H1 (cell line): ENCODE measurements at regions not wholly inside any gene's neighbourhood (a gene's known extent, or its start where the extent isn't known, plus 50 kb on each side); places are given as distances from the start of the nearest gene placed in this dataset.

Source experiments
- CTCF ChIA-PET: fragments of 300-600 bp; sonication (Branson Sonifier 250); formaldehyde crosslinking; loops from one replicate; lab custom pipeline; 2021; ENCODE audit not compliant: partially characterized antibody; lab: Charles Lee
- POLR2A ChIA-PET: fragments of 300-600 bp; sonication (Branson Sonifier 250); formaldehyde crosslinking; loops from one replicate; lab custom pipeline; 2021; ENCODE audit warnings: inconsistent platforms; ENCODE audit not compliant: partially characterized antibody; lab: Charles Lee
- DNase-seq, 2 experiments: peaks; one replicate each; pipeline versions ENCODE4 v3.0.0 to v3.0.0-alpha.2; 2010 to 2022; ENCODE audit warnings: low spot score in 2 of 2, low read depth in 1 of 2, mixed read lengths in 1 of 2
- FAIRE-seq: peaks from 2 replicates; lab custom pipeline; 2011; peaks lifted over from hg19 to GRCh38; lab: Jason Lieb, UNC
- H2AFZ ChIP-seq: 2 replicates; pipeline ENCODE4 v1.8.1; 2012; ENCODE audit warnings: low read length, inconsistent platforms
- H2AK5ac ChIP-seq: 2 replicates; pipeline ENCODE4 v1.6.1; 2013; ENCODE audit warnings: low read depth, low read length
- H2BK120ac ChIP-seq: replicated peaks from 2 replicates; pipeline ENCODE3; 2013; ENCODE audit warnings: low read depth, low read length, inconsistent platforms
- H2BK12ac ChIP-seq: 2 replicates; pipeline ENCODE4 v1.6.1; 2013; ENCODE audit warnings: low read depth, low read length
- H2BK15ac ChIP-seq: 2 replicates; pipeline ENCODE4 v1.6.1; 2013; ENCODE audit warnings: low read length
- H2BK20ac ChIP-seq: 2 replicates; pipeline ENCODE4 v1.6.1; 2013; ENCODE audit warnings: low read length
- H2BK5ac ChIP-seq: 2 replicates; pipeline ENCODE4 v1.6.1; 2013; ENCODE audit warnings: low read depth, low read length
- H3K14ac ChIP-seq: 2 replicates; pipeline ENCODE4 v1.6.1; 2013; ENCODE audit warnings: inconsistent platforms; ENCODE audit not compliant: insufficient read length
- H3K18ac ChIP-seq: 2 replicates; pipeline ENCODE4 v1.6.1; 2013; ENCODE audit warnings: low read length; ENCODE audit errors: extremely low read depth
- H3K23ac ChIP-seq: 2 replicates; pipeline ENCODE4 v1.6.1; 2013; ENCODE audit warnings: inconsistent platforms; ENCODE audit not compliant: insufficient read length
- H3K23me2 ChIP-seq: 2 replicates; pipeline ENCODE4 v1.6.1; 2013; ENCODE audit warnings: low read depth, low read length
- H3K27ac ChIP-seq: 2 replicates; pipeline ENCODE4 v1.6.1; 2011; ENCODE audit warnings: low read depth, low read length, inconsistent platforms
- H3K27me3 ChIP-seq, 4 experiments: replicated peaks in 1 of 4; 1 replicate in 1 of 4; 2 replicates in 3 of 4; pipeline versions ENCODE4 v1.6.1 to v1.8.1; 2011 to 2013; ENCODE audit warnings: low read length in 3 of 4, mild to moderate bottlenecking in 3 of 4, inconsistent platforms in 2 of 4, mixed read lengths in 2 of 4, moderate library complexity in 1 of 4; ENCODE audit not compliant: control insufficient read depth in 3 of 4, insufficient read depth in 3 of 4; ENCODE audit errors: extremely low read depth in 1 of 4
- H3K36me3 ChIP-seq, 4 experiments: 2 replicates each; pipeline versions ENCODE4 v1.6.1 to v1.8.1; 2011 to 2013; ENCODE audit warnings: mild to moderate bottlenecking in 4 of 4, low read length in 3 of 4, moderate library complexity in 2 of 4, control low read depth in 1 of 4, inconsistent platforms in 1 of 4; ENCODE audit not compliant: insufficient read depth in 4 of 4, control insufficient read depth in 2 of 4
- H3K4ac ChIP-seq: replicated peaks from 2 replicates; pipeline ENCODE3; 2013; ENCODE audit warnings: low read length, low read depth, mixed read lengths, inconsistent platforms; ENCODE audit not compliant: insufficient read length
- H3K4me1 ChIP-seq, 4 experiments: replicated peaks in 1 of 4; 1 replicate in 1 of 4; 2 replicates in 3 of 4; pipeline versions ENCODE4 v1.6.1 to v1.8.1; 2011 to 2013; ENCODE audit warnings: low read length in 3 of 4, inconsistent platforms in 2 of 4, mixed read lengths in 1 of 4; ENCODE audit not compliant: insufficient read depth in 4 of 4, control insufficient read depth in 3 of 4
- H3K4me2 ChIP-seq, 2 experiments: 2 replicates each; pipeline versions ENCODE4 v1.6.1 to v1.8.1; 2011 to 2013; ENCODE audit warnings: low read depth in 2 of 2, low read length in 2 of 2, control low read depth in 1 of 2, inconsistent platforms in 1 of 2, mild to moderate bottlenecking in 1 of 2; ENCODE audit not compliant: insufficient read depth in 1 of 2
- H3K4me3 ChIP-seq, 4 experiments: fragments of 200-600, 300-600 bp in 1 of 4; sonication (generic), shearing (Covaris generic), sonication (Bioruptor Twin) in 1 of 4; 2 replicates each; pipeline versions ENCODE4 v1.5.1 to v1.8.1; 2011 to 2016; ENCODE audit warnings: low read length in 4 of 4, low read depth in 3 of 4, control low read depth in 2 of 4, inconsistent platforms in 2 of 4, mild to moderate bottlenecking in 2 of 4, mixed read lengths in 1 of 4, moderate library complexity in 1 of 4; ENCODE audit not compliant: insufficient read depth in 2 of 4; ENCODE audit errors: extremely low read depth in 1 of 4
- H3K56ac ChIP-seq: replicated peaks from 2 replicates; pipeline ENCODE3; 2013; ENCODE audit warnings: low read depth, mild to moderate bottlenecking, mixed read lengths, low read length, inconsistent platforms; ENCODE audit not compliant: insufficient read length
- H3K79me1 ChIP-seq: 2 replicates; pipeline ENCODE4 v1.6.1; 2013; ENCODE audit warnings: low read depth, low read length, control low read depth
- H3K79me2 ChIP-seq, 2 experiments: 2 replicates each; pipeline versions ENCODE4 v1.6.1 to v1.8.1; 2012 to 2013; ENCODE audit warnings: low read length in 2 of 2, mild to moderate bottlenecking in 2 of 2, inconsistent platforms in 1 of 2; ENCODE audit not compliant: insufficient read depth in 2 of 2, control insufficient read depth in 1 of 2
- H3K9ac ChIP-seq, 4 experiments: replicated peaks in 1 of 4; 1 replicate in 1 of 4; 2 replicates in 3 of 4; pipeline versions ENCODE4 v1.6.1 to v1.8.1; 2011 to 2013; ENCODE audit warnings: low read depth in 3 of 4, low read length in 3 of 4, control low read depth in 2 of 4, mild to moderate bottlenecking in 2 of 4, moderate library complexity in 2 of 4, inconsistent platforms in 1 of 4; ENCODE audit errors: extremely low read depth in 1 of 4
- H3K9me3 ChIP-seq, 2 experiments: 2 replicates each; pipeline versions ENCODE4 v1.6.1 to v1.8.1; 2012 to 2013; ENCODE audit warnings: mild to moderate bottlenecking in 2 of 2, moderate library complexity in 2 of 2, control low read depth in 1 of 2, inconsistent platforms in 1 of 2, low read depth in 1 of 2, low read length in 1 of 2, mixed read lengths in 1 of 2; ENCODE audit not compliant: insufficient read depth in 2 of 2
- H4K20me1 ChIP-seq, 2 experiments: replicated peaks in 1 of 2; 2 replicates each; pipeline versions ENCODE3 to v1.8.1; 2011 to 2013; ENCODE audit warnings: inconsistent platforms in 2 of 2, low read length in 2 of 2, mild to moderate bottlenecking in 1 of 2; ENCODE audit not compliant: insufficient read depth in 2 of 2, control insufficient read depth in 1 of 2
- H4K5ac ChIP-seq: 2 replicates; pipeline ENCODE4 v1.6.1; 2013; ENCODE audit warnings: low read length, low read depth, mixed read lengths, inconsistent platforms; ENCODE audit not compliant: insufficient read length
- H4K8ac ChIP-seq: 2 replicates; pipeline ENCODE4 v1.8.0; 2013; ENCODE audit warnings: mild to moderate bottlenecking, moderate library complexity, low read length, inconsistent platforms; ENCODE audit not compliant: insufficient read depth; ENCODE audit errors: extremely low read depth
- H4K91ac ChIP-seq: replicated peaks from 2 replicates; pipeline ENCODE3; 2013; ENCODE audit warnings: low read length, mixed read lengths, inconsistent platforms; ENCODE audit not compliant: insufficient read length
- BRCA1 ChIP-seq: IDR thresholded peaks from 2 replicates; pipeline ENCODE4 v1.6.1; 2012; ENCODE audit warnings: low read depth, low read length, improper control_type of control experiment
- GABPA ChIP-seq: IDR thresholded peaks from 2 replicates; pipeline ENCODE4 v1.6.1; 2011; ENCODE audit warnings: mild to moderate bottlenecking, low read length, moderate library complexity, borderline replicate concordance; ENCODE audit not compliant: insufficient read depth
- TAF7 ChIP-seq: optimal IDR thresholded peaks from 2 replicates; pipeline ENCODE3; 2011; ENCODE audit warnings: low read depth, mild to moderate bottlenecking, inconsistent platforms, low read length, moderate library complexity, borderline replicate concordance
- WGBS, 2 experiments: shearing (Covaris generic) in 1 of 2; methylation state at CpG; one replicate each; pipeline versions ENCODE4 v1.1.6 to v1.1.7; 2013 to 2015; ENCODE audit warnings: low lambda C conversion rate in 2 of 2, mixed read lengths in 2 of 2, inconsistent platforms in 1 of 2, low coverage in 1 of 2, missing lambda C conversion rate in 1 of 2; ENCODE audit not compliant: insufficient replicate concordance in 2 of 2, insufficient coverage in 1 of 2, insufficient read length in 1 of 2; ENCODE audit errors: extremely low coverage in 1 of 2, missing lambda C conversion rate in 1 of 2; 5-methylcytosine and 5-hydroxymethylcytosine counted together
- TF ChIP-seq, protein P1 (sequence below): IDR thresholded peaks from 2 replicates; pipeline ENCODE4 v1.6.1; 2012; ENCODE audit warnings: inconsistent platforms
- TF ChIP-seq, protein P2 (sequence below), 3 experiments: IDR thresholded peaks; 1 replicate in 2 of 3; 2 replicates in 1 of 3; pipeline versions ENCODE4 v1.5.1 to v1.6.1; 2011; ENCODE audit warnings: low read length in 3 of 3, mild to moderate bottlenecking in 3 of 3, inconsistent platforms in 2 of 3, low read depth in 1 of 3, moderate library complexity in 1 of 3; ENCODE audit not compliant: insufficient read depth in 1 of 3; ENCODE audit errors: control extremely low read depth in 1 of 3

DNA sequence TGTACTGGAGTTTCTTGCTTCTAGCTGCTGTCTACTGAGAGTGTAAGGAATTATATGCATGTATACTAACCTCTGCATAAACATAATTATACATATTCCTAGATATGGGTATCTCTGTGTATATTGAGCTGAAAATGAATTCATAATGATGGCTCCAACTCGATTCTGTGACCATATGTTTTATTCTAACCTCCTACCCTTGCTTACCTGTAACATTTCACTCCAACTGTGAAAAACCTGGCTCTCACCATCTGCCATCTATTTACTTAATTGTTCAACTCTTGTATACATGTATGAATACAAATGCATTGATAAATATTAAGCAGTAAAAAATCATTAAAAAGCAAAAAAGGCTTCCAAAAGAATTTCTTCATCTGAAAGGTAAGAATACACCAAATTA is 1729.5 kb upstream of the SPRY2 start:
- no peak overlapping the region for H2BK12ac ChIP-seq
- no peak overlapping the region for H4K91ac ChIP-seq
- no peak overlapping the region for H2BK15ac ChIP-seq
- H4K5ac ChIP-seq: no peak overlapping the region
- H2AK5ac ChIP-seq: no peak overlapping the region
- no peak overlapping the region for H3K4me3 ChIP-seq
- CTCF ChIA-PET: no interaction called here
- no peak for TF ChIP-seq TAF7
- TF ChIP-seq, protein P1, sequence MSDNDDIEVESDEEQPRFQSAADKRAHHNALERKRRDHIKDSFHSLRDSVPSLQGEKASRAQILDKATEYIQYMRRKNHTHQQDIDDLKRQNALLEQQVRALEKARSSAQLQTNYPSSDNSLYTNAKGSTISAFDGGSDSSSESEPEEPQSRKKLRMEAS: no peak
- no peak for TF ChIP-seq GABPA
- no peak for TF ChIP-seq BRCA1
- TF ChIP-seq, protein P2, sequence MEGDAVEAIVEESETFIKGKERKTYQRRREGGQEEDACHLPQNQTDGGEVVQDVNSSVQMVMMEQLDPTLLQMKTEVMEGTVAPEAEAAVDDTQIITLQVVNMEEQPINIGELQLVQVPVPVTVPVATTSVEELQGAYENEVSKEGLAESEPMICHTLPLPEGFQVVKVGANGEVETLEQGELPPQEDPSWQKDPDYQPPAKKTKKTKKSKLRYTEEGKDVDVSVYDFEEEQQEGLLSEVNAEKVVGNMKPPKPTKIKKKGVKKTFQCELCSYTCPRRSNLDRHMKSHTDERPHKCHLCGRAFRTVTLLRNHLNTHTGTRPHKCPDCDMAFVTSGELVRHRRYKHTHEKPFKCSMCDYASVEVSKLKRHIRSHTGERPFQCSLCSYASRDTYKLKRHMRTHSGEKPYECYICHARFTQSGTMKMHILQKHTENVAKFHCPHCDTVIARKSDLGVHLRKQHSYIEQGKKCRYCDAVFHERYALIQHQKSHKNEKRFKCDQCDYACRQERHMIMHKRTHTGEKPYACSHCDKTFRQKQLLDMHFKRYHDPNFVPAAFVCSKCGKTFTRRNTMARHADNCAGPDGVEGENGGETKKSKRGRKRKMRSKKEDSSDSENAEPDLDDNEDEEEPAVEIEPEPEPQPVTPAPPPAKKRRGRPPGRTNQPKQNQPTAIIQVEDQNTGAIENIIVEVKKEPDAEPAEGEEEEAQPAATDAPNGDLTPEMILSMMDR (IDR thresholded peaks at IDR 0.05; ENCODE audit: control extremely low read depth in 1 of 3, insufficient read depth in 1 of 3, low read depth in 1 of 3, low read length in 3 of 3): no peak
- TF ChIP-seq, all 59 proteins: peak for 0
- FAIRE-seq (no peak), DNase-seq (no peak)
- Histone ChIP-seq H3K4me1 (no peaks in the 10 kb centered on the region), H3K4ac (no peak overlapping the region), H4K20me1 (no peaks in the 10 kb centered on the region), H3K18ac (no peak overlapping the region), H3K27me3 (no peaks in the 10 kb centered on the region), H3K56ac (no peak overlapping the region), H3K23me2 (no peaks in the 10 kb centered on the region), H3K9ac (no peak overlapping the region), H3K27ac (no peak overlapping the region), H2AFZ (no peak overlapping the region), H3K4me2 (no peak overlapping the region), H2BK20ac (no peak overlapping the region), H3K79me1 (no peaks in the 10 kb centered on the region), H3K23ac (no peak overlapping the region), H2BK120ac (no peak overlapping the region), H3K79me2 (no peaks in the 10 kb centered on the region), H2BK5ac (no peak overlapping the region), H3K36me3 (no peaks in the 10 kb centered on the region), H4K8ac (no peak overlapping the region), H3K9me3 (no peaks in the 10 kb centered on the region), H3K14ac (no peak overlapping the region)
- POLR2A ChIA-PET: no interaction called here
- WGBS, 2 experiments: 86% methylated on average over 1 of the region's 1 CpG; no CpG with 5 or more reads in 1 of the 2 experiments
